Tongue (tissue), 1 donor: ENCODE measurements at regions not wholly inside any gene's neighbourhood (a gene's known extent, or its start where the extent isn't known, plus 50 kb on each side); places are given as distances from the start of the nearest gene placed in this dataset.
"Not testable (repeated sequence)": the region's sequence is repeated elsewhere in the genome, so short reads cannot be mapped to it uniquely, and the experiment has no call there.

Experiments
- DNase-seq: peaks from one replicate; pipeline ENCODE4 v3.0.0-alpha.2; 2015

- DNase-seq, result not testable (repeated sequence)
Observed at GRCh38 chr4:49117951-49118350, 131.9 kb downstream of the CWH43 start.

- DNase-seq, result not testable (repeated sequence)
Observed at GRCh38 chr4:49118379-49119212, 132.5 kb downstream of the CWH43 start.

- not testable (repeated sequence) for DNase-seq
Observed at GRCh38 chr4:49119345-49119744, 133.3 kb downstream of the CWH43 start.

- not testable (repeated sequence) for DNase-seq
Observed at GRCh38 chr4:49120042-49120779, 134.1 kb downstream of the CWH43 start.

- peak; percentile 66 for DNase-seq
Observed at GRCh38 chr4:49120804-49121203, 134.7 kb downstream of the CWH43 start.

GRCh38 chr4:49126443-49126842 lies 140.4 kb downstream of the CWH43 start:
- not testable (repeated sequence) for DNase-seq

- not testable (repeated sequence) for DNase-seq
Observed at GRCh38 chr4:49126858-49127257, 140.8 kb downstream of the CWH43 start.

GRCh38 chr4:49129385-49129784 lies 143.3 kb downstream of the CWH43 start:
- DNase-seq, result not testable (repeated sequence)

GRCh38 chr4:49129870-49130269 lies 143.8 kb downstream of the CWH43 start:
- not testable (repeated sequence) for DNase-seq

- DNase-seq, result not testable (repeated sequence)
Observed at GRCh38 chr4:49130724-49131123, 144.6 kb downstream of the CWH43 start.

- not testable (repeated sequence) for DNase-seq
Observed at GRCh38 chr4:49137043-49137442, 151.0 kb downstream of the CWH43 start.

GRCh38 chr4:49137961-49138360 lies 151.9 kb downstream of the CWH43 start:
- DNase-seq, result not testable (repeated sequence)

GRCh38 chr4:49138818-49139217 lies 152.7 kb downstream of the CWH43 start:
- not testable (repeated sequence) for DNase-seq

- not testable (repeated sequence) for DNase-seq
Observed at GRCh38 chr4:49139513-49139912, 153.4 kb downstream of the CWH43 start.

GRCh38 chr4:49140351-49140750 lies 154.3 kb downstream of the CWH43 start:
- DNase-seq, result not testable (repeated sequence)

GRCh38 chr4:49141955-49142354 lies 155.9 kb downstream of the CWH43 start:
- DNase-seq, result not testable (repeated sequence)

GRCh38 chr4:49147143-49147542 lies 161.1 kb downstream of the CWH43 start:
- DNase-seq, result not testable (repeated sequence)

GRCh38 chr4:49147596-49147995 lies 161.5 kb downstream of the CWH43 start:
- DNase-seq, result not testable (repeated sequence)

- DNase-seq, result peak; percentile 86
Observed at GRCh38 chr4:49149006-49149975, 163.2 kb downstream of the CWH43 start.

- DNase-seq, result not testable (repeated sequence)
Observed at GRCh38 chr4:49150351-49151083, 164.4 kb downstream of the CWH43 start.

- DNase-seq, result not testable (repeated sequence)
Observed at GRCh38 chr4:49153011-49153410, 166.9 kb downstream of the CWH43 start.
